GM23338 (cell line): ENCODE measurements at regions not wholly inside any gene's neighbourhood (a gene's known extent, or its start where the extent isn't known, plus 50 kb on each side); places are given as distances from the start of the nearest gene placed in this dataset.

Experiments
- ATAC-seq: fragments of 200-7000 bp; cut with Tn5 transposase; 3 replicates; pipeline ENCODE4 v1.9.1; 2020
- DNase-seq: peaks from one replicate; pipeline ENCODE4 v3.0.0-alpha.2; 2015; ENCODE audit warnings: low spot score
- H2AFZ ChIP-seq: fragments of 200-600 bp; sonication (generic); 2 replicates; pipeline ENCODE4 v1.8.0; 2016; ENCODE audit warnings: antibody characterized with exemption, mild to moderate bottlenecking, moderate library complexity
- H3F3A ChIP-seq: fragments of 200-600 bp; sonication (generic); replicated peaks from 2 replicates; pipeline ENCODE4 v1.8.0; 2017; ENCODE audit warnings: antibody characterized with exemption, mixed run types, low read depth
- H3K27ac ChIP-seq: fragments of 200-600 bp; sonication (generic); 2 replicates; pipeline ENCODE4 v1.6.1; 2016; ENCODE audit warnings: low read depth
- H3K27me3 ChIP-seq: fragments of 200-600 bp; sonication (generic); 2 replicates; pipeline ENCODE4 v1.8.0; 2016; ENCODE audit warnings: mild to moderate bottlenecking, mixed run types, moderate library complexity; ENCODE audit not compliant: insufficient read depth
- H3K36me3 ChIP-seq: fragments of 200-600 bp; sonication (generic); 2 replicates; pipeline ENCODE4 v1.8.0; 2016; ENCODE audit warnings: mild to moderate bottlenecking; ENCODE audit not compliant: insufficient read depth
- H3K4me1 ChIP-seq: fragments of 200-600 bp; sonication (generic); 2 replicates; pipeline ENCODE4 v1.8.0; 2016; ENCODE audit warnings: mild to moderate bottlenecking, moderate library complexity; ENCODE audit not compliant: insufficient read depth
- H3K4me2 ChIP-seq: fragments of 200-600 bp; sonication (generic); 2 replicates; pipeline ENCODE4 v1.7.1; 2017; ENCODE audit warnings: mixed run types
- H3K4me3 ChIP-seq: fragments of 200-600 bp; sonication (generic); 2 replicates; pipeline ENCODE4 v1.6.1; 2016; ENCODE audit warnings: mixed run types
- H3K79me2 ChIP-seq: fragments of 200-600 bp; sonication (generic); replicated peaks from 2 replicates; pipeline ENCODE4 v1.8.0; 2017; ENCODE audit warnings: mild to moderate bottlenecking; ENCODE audit not compliant: insufficient read depth
- H3K9me2 ChIP-seq: fragments of 200-600 bp; sonication (generic); 2 replicates; pipeline ENCODE4 v1.8.0; 2017; ENCODE audit not compliant: insufficient read depth
- H4K20me1 ChIP-seq: fragments of 200-600 bp; sonication (generic); replicated peaks from 2 replicates; pipeline ENCODE4 v1.8.0; 2017; ENCODE audit warnings: mild to moderate bottlenecking; ENCODE audit not compliant: insufficient read depth
- H3K27ac Mint-ChIP-seq: 2 replicates; pipeline ENCODE4 v1.8.0; 2020; ENCODE audit warnings: inconsistent platforms, mild to moderate bottlenecking, moderate library complexity, mixed read lengths
- H3K27me3 Mint-ChIP-seq: 3 replicates; pipeline ENCODE4 v1.8.0; 2022; ENCODE audit warnings: low read depth, mild to moderate bottlenecking, moderate library complexity, mixed read lengths, inconsistent platforms; ENCODE audit not compliant: insufficient read depth, poor library complexity
- H3K36me3 Mint-ChIP-seq: 3 replicates; pipeline ENCODE4 v1.8.0; 2021; ENCODE audit warnings: low read depth, mild to moderate bottlenecking, inconsistent platforms, moderate library complexity, mixed read lengths
- H3K4me1 Mint-ChIP-seq: 3 replicates; pipeline ENCODE4 v1.8.0; 2020; ENCODE audit warnings: mild to moderate bottlenecking, inconsistent platforms, mixed read lengths
- H3K4me3 Mint-ChIP-seq: 3 replicates; pipeline ENCODE4 v1.8.0; 2021; ENCODE audit warnings: moderate library complexity, mild to moderate bottlenecking, inconsistent platforms, mixed read lengths
- H3K9me3 Mint-ChIP-seq: 3 replicates; pipeline ENCODE4 v1.8.0; 2020; ENCODE audit warnings: moderate library complexity, mild to moderate bottlenecking, inconsistent platforms, mixed read lengths
- CREB1 ChIP-seq: fragments of 250-450 bp; sonication (Bioruptor Pico); IDR thresholded peaks from 2 replicates; pipeline ENCODE4 v1.5.0; 2020; ENCODE audit warnings: low read depth, mild to moderate bottlenecking, moderate library complexity
- EZH2 ChIP-seq: fragments of 200-600 bp; sonication (generic); IDR thresholded peaks from one replicate; pipeline ENCODE4 v1.8.0; 2017; ENCODE audit warnings: antibody characterized with exemption, mild to moderate bottlenecking, low read depth; ENCODE audit not compliant: unreplicated experiment
- EZH2phosphoT487 ChIP-seq: fragments of 200-600 bp; sonication (generic); IDR thresholded peaks from one replicate; pipeline ENCODE4 v1.8.1; 2018; ENCODE audit warnings: antibody characterized with exemption; ENCODE audit not compliant: unreplicated experiment
- JUNB ChIP-seq: IDR thresholded peaks from one replicate; pipeline ENCODE4 v1.6.1; 2016; ENCODE audit warnings: antibody characterized with exemption; ENCODE audit not compliant: unreplicated experiment
- NANOG ChIP-seq: IDR thresholded peaks from 2 replicates; pipeline ENCODE4 v1.6.1; 2016; ENCODE audit warnings: antibody characterized with exemption, borderline replicate concordance
- POLR2AphosphoS5 ChIP-seq: IDR thresholded peaks from 2 replicates; pipeline ENCODE4 v1.6.1; 2016; ENCODE audit warnings: antibody characterized with exemption, low read depth
- STAT1 ChIP-seq: IDR thresholded peaks from one replicate; pipeline ENCODE4 v1.6.1; 2016; ENCODE audit warnings: antibody characterized with exemption; ENCODE audit not compliant: unreplicated experiment
- ZNF114 ChIP-seq: fragments of 250-450 bp; sonication (Bioruptor Pico); IDR thresholded peaks from 2 replicates; pipeline ENCODE4 v1.5.0; 2020; ENCODE audit warnings: mild to moderate bottlenecking, moderate library complexity
- ZNF331 ChIP-seq: fragments of 250-450 bp; sonication (Bioruptor Pico); IDR thresholded peaks from 2 replicates; pipeline ENCODE4 v1.5.0; 2020; ENCODE audit warnings: low read depth, mild to moderate bottlenecking, moderate library complexity
- TF ChIP-seq, protein P1 (sequence below), 2 experiments: fragments of 200-600 bp in 1 of 2; sonication (generic) in 1 of 2; conservative IDR thresholded peaks; 2 replicates each; pipeline versions ENCODE4 v1.5.1 to v1.6.1; 2016 to 2017; ENCODE audit warnings: antibody characterized with exemption in 2 of 2, low read depth in 2 of 2, mild to moderate bottlenecking in 2 of 2, moderate library complexity in 1 of 2
- TF ChIP-seq, protein P2 (sequence below): IDR thresholded peaks from one replicate; pipeline ENCODE4 v1.6.1; 2018; ENCODE audit warnings: antibody characterized with exemption; ENCODE audit not compliant: unreplicated experiment
- TF ChIP-seq, protein P3 (sequence below): IDR thresholded peaks from 2 replicates; pipeline ENCODE4 v1.6.1; 2016; ENCODE audit warnings: antibody characterized with exemption
- TF ChIP-seq, protein P4 (sequence below): fragments of 250-450 bp; sonication (Bioruptor Pico); IDR thresholded peaks from 2 replicates; pipeline ENCODE4 v1.5.0; 2020; ENCODE audit warnings: mild to moderate bottlenecking, moderate library complexity

DNA sequence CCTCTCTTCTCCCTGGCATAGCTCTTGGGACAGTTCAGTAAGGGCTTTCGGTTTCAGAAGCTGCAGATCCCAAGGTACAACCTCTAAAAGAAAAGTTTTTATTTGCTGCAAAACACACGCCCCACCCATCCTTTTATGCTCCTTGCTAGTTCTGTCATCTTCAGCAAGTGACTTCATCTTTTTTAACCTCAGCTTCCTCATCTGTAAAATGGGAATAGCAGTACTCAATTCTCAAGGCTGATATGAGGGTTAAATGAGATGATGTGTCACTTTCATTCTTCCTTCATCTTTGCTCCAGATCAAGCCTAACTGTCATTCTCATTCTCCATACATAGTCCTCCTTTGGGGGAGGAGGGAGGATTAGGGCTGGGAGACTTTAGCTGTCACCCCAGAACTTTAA lies 90.0 kb upstream of the ALX4 start:
- Mint-ChIP-seq H3K4me3 (no peak overlapping the region), H3K4me1 (peaks cover 9% of the 10 kb centered on the region), H3K27ac (no peak overlapping the region), H3K36me3 (no peaks in the 10 kb centered on the region), H3K9me3 (no peaks in the 10 kb centered on the region), H3K27me3 (peaks cover 10% of the 10 kb centered on the region)
- no peaks in the 10 kb centered on the region for H3F3A ChIP-seq
- no peak overlapping the region for H3K27ac ChIP-seq
- no peaks in the 10 kb centered on the region for H3K27me3 ChIP-seq
- ATAC-seq (no peak), DNase-seq (no peak)
- H3K9me2 ChIP-seq, result 0 out of 2 replicates have a peak, but pooled peaks cover 7% of the 10 kb centered on the region
- H3K4me3 ChIP-seq, result no peak overlapping the region
- H3K4me2 ChIP-seq, result no peak overlapping the region
- H3K4me1 ChIP-seq, result no peaks in the 10 kb centered on the region
- no peaks in the 10 kb centered on the region for H4K20me1 ChIP-seq
- H3K79me2 ChIP-seq, result no peaks in the 10 kb centered on the region
- H3K36me3 ChIP-seq, result no peaks in the 10 kb centered on the region
- peak overlapping the region; percentile 84; the same call in 1 of the 2 replicates for H2AFZ ChIP-seq
- TF ChIP-seq CREB1 (CRISPR knock-in tag) (no peak), JUNB (no peak), POLR2AphosphoS5 (no peak), NANOG (no peak), STAT1 (no peak), EZH2phosphoT487 (no peak), EZH2 (no peak), ZNF331 (CRISPR knock-in tag) (no peak), ZNF114 (CRISPR knock-in tag) (no peak)
- TF ChIP-seq, protein P1, sequence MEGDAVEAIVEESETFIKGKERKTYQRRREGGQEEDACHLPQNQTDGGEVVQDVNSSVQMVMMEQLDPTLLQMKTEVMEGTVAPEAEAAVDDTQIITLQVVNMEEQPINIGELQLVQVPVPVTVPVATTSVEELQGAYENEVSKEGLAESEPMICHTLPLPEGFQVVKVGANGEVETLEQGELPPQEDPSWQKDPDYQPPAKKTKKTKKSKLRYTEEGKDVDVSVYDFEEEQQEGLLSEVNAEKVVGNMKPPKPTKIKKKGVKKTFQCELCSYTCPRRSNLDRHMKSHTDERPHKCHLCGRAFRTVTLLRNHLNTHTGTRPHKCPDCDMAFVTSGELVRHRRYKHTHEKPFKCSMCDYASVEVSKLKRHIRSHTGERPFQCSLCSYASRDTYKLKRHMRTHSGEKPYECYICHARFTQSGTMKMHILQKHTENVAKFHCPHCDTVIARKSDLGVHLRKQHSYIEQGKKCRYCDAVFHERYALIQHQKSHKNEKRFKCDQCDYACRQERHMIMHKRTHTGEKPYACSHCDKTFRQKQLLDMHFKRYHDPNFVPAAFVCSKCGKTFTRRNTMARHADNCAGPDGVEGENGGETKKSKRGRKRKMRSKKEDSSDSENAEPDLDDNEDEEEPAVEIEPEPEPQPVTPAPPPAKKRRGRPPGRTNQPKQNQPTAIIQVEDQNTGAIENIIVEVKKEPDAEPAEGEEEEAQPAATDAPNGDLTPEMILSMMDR (conservative IDR thresholded peaks at IDR 0.05; ENCODE audit: low read depth in 2 of 2), result no peak
- TF ChIP-seq, protein P2, sequence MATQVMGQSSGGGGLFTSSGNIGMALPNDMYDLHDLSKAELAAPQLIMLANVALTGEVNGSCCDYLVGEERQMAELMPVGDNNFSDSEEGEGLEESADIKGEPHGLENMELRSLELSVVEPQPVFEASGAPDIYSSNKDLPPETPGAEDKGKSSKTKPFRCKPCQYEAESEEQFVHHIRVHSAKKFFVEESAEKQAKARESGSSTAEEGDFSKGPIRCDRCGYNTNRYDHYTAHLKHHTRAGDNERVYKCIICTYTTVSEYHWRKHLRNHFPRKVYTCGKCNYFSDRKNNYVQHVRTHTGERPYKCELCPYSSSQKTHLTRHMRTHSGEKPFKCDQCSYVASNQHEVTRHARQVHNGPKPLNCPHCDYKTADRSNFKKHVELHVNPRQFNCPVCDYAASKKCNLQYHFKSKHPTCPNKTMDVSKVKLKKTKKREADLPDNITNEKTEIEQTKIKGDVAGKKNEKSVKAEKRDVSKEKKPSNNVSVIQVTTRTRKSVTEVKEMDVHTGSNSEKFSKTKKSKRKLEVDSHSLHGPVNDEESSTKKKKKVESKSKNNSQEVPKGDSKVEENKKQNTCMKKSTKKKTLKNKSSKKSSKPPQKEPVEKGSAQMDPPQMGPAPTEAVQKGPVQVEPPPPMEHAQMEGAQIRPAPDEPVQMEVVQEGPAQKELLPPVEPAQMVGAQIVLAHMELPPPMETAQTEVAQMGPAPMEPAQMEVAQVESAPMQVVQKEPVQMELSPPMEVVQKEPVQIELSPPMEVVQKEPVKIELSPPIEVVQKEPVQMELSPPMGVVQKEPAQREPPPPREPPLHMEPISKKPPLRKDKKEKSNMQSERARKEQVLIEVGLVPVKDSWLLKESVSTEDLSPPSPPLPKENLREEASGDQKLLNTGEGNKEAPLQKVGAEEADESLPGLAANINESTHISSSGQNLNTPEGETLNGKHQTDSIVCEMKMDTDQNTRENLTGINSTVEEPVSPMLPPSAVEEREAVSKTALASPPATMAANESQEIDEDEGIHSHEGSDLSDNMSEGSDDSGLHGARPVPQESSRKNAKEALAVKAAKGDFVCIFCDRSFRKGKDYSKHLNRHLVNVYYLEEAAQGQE, result no peak
- TF ChIP-seq, protein P3, sequence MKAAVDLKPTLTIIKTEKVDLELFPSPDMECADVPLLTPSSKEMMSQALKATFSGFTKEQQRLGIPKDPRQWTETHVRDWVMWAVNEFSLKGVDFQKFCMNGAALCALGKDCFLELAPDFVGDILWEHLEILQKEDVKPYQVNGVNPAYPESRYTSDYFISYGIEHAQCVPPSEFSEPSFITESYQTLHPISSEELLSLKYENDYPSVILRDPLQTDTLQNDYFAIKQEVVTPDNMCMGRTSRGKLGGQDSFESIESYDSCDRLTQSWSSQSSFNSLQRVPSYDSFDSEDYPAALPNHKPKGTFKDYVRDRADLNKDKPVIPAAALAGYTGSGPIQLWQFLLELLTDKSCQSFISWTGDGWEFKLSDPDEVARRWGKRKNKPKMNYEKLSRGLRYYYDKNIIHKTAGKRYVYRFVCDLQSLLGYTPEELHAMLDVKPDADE, result no peak
- TF ChIP-seq, protein P4, sequence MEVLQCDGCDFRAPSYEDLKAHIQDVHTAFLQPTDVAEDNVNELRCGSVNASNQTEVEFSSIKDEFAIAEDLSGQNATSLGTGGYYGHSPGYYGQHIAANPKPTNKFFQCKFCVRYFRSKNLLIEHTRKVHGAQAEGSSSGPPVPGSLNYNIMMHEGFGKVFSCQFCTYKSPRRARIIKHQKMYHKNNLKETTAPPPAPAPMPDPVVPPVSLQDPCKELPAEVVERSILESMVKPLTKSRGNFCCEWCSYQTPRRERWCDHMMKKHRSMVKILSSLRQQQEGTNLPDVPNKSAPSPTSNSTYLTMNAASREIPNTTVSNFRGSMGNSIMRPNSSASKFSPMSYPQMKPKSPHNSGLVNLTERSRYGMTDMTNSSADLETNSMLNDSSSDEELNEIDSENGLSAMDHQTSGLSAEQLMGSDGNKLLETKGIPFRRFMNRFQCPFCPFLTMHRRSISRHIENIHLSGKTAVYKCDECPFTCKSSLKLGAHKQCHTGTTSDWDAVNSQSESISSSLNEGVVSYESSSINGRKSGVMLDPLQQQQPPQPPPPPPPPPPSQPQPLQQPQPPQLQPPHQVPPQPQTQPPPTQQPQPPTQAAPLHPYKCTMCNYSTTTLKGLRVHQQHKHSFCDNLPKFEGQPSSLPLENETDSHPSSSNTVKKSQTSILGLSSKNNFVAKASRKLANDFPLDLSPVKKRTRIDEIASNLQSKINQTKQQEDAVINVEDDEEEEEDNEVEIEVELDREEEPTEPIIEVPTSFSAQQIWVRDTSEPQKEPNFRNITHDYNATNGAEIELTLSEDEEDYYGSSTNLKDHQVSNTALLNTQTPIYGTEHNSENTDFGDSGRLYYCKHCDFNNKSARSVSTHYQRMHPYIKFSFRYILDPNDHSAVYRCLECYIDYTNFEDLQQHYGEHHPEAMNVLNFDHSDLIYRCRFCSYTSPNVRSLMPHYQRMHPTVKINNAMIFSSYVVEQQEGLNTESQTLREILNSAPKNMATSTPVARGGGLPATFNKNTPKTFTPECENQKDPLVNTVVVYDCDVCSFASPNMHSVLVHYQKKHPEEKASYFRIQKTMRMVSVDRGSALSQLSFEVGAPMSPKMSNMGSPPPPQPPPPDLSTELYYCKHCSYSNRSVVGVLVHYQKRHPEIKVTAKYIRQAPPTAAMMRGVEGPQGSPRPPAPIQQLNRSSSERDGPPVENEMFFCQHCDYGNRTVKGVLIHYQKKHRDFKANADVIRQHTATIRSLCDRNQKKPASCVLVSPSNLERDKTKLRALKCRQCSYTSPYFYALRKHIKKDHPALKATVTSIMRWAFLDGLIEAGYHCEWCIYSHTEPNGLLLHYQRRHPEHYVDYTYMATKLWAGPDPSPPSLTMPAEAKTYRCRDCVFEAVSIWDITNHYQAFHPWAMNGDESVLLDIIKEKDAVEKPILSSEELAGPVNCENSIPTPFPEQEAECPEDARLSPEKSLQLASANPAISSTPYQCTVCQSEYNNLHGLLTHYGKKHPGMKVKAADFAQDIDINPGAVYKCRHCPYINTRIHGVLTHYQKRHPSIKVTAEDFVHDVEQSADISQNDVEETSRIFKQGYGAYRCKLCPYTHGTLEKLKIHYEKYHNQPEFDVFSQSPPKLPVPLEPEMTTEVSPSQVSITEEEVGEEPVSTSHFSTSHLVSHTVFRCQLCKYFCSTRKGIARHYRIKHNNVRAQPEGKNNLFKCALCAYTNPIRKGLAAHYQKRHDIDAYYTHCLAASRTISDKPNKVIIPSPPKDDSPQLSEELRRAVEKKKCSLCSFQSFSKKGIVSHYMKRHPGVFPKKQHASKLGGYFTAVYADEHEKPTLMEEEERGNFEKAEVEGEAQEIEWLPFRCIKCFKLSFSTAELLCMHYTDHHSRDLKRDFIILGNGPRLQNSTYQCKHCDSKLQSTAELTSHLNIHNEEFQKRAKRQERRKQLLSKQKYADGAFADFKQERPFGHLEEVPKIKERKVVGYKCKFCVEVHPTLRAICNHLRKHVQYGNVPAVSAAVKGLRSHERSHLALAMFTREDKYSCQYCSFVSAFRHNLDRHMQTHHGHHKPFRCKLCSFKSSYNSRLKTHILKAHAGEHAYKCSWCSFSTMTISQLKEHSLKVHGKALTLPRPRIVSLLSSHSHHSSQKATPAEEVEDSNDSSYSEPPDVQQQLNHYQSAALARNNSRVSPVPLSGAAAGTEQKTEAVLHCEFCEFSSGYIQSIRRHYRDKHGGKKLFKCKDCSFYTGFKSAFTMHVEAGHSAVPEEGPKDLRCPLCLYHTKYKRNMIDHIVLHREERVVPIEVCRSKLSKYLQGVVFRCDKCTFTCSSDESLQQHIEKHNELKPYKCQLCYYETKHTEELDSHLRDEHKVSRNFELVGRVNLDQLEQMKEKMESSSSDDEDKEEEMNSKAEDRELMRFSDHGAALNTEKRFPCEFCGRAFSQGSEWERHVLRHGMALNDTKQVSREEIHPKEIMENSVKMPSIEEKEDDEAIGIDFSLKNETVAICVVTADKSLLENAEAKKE (CRISPR knock-in tag), result no peak
